HuH-7 (cell line): ENCODE measurements at regions not wholly inside any gene's neighbourhood (a gene's known extent, or its start where the extent isn't known, plus 50 kb on each side); places are given as distances from the start of the nearest gene placed in this dataset.
A peak's percentile ranks its signal among the peaks of the same experiment; 100 is the strongest.

ENCODE experiments used
- DNase-seq: peaks from one replicate; pipeline ENCODE4 v3.0.0; 2011; ENCODE audit warnings: low spot score

DNA sequence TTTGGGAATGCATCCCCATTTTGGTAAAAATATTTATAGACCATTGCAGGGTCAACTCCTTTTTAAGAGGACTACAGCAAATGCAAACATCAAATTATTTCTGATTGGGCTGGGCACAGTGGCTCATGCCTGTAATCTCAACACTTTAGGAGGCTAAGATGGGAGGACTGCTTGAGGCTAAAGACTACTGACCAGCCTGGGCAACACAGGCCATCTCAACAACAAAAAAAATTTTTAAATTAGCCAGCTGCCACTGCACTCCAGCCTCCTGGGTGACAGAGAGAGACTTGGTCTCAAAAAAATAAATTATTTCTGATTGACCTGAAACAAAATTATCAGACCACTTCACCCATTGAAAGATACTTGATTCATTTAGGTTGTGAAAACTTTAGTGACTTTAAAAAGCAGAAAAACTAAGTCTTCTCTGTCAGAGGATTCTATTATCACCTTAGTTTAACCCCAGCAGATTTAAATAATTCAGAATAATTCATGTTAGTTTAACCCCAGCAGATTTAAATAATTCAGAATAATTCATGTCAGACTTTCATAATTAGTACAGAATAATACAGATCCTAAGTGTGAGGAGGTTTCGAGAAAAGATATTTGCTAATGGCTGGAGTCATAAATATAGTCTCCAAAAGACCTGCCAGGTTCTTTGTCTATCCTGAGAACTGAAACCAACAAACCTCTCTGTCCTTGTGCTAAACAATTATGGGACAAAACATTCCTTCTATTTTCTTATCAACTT lies 183.6 kb upstream of the STT3B start:
- no peak for DNase-seq

DNA sequence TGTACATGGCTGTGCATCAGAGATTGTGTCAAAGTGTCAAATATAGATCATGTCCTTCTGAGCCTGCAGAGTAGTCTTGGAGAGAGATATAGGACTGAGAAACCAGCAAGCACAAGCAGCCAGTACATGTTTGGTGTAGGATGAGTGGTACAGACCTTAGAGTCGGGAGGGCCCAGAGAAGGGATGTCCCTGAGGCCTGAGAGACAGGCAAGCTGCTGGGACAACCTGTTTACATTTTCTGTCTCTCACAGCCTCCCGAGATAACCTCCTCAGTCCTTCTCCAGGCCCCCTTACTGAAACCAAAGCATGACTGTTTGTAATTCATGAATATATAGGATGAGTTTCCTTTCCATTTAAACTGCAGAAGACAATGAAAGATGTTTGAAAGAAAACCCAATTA lies 182.4 kb upstream of the STT3B start:
- DNase-seq: no peak

DNA sequence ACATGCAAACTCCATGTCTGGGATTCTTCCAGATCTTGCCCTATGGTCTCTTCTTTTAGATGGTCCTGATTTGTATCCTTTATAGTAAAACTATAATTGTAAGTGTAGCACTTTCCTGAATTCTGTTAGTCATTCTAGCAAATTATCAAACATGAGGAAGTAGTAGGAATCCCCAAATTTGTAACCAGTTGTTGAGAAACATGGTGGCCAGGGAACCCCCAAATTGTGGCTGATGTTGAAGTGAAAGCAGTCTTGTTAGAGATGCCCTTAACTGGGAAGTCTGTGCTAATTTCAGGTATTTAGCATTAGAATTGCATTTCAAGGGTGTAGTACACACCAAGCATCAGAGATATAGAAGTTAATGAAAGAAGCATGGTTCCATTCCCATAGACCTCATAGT lies 180.4 kb upstream of the STT3B start:
- DNase-seq: no peak

DNA sequence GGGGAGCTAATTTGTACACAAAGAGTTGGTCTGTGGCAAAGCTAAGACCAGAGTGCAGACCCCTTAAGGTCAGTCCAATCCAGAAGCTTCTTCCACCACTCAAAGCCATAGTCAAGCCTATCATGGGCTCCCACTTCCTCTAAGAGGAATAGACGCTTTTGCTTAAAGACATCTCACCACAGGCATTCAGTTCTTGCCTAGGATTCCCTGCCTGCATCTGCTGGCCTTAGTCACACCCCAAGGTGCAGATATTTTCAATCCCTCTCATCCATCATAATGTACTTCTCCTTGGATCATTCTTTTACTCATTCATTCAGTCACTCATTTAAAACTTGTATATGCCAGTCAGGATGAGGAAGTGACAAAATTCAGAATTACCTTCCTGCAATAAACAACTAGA lies 179.6 kb upstream of the STT3B start:
- no peak for DNase-seq

DNA sequence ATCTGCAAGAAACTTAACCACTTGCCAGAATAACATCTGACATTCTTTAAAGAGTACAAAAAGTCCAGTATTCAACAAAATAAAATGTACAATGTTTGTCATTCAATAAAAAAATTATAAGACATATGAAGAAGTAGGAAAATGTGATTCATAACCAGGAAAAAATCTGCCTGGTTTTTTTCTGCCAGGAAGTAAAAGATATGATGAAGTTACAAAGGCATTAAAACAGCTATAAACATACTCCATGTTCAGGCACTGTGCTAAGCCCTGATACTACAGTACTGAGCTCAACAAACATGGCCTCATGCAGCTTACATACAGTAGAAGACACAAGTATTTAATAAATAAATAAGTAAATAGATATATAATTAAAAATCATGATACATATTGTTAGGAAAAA lies 178.4 kb upstream of the STT3B start:
- DNase-seq: no peak

DNA sequence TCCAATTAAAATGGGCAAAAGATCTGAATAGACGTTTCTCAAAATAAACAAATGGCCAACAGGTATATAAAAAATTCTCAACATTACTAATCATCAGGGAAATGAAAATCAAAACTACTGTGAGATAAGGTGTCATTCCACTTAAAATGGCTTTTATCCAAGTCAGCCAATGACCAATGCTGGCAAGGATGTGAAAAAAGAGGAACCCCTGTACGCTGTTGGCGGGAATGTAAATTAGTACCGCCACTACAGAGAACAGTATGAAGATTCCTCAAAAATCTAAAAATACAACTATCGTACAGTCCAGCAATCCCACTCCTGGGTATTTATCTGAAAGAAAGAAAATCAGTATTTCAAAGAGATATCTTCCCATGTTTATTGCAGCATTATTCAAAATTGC lies 176.9 kb upstream of the STT3B start:
- no peak for DNase-seq

DNA sequence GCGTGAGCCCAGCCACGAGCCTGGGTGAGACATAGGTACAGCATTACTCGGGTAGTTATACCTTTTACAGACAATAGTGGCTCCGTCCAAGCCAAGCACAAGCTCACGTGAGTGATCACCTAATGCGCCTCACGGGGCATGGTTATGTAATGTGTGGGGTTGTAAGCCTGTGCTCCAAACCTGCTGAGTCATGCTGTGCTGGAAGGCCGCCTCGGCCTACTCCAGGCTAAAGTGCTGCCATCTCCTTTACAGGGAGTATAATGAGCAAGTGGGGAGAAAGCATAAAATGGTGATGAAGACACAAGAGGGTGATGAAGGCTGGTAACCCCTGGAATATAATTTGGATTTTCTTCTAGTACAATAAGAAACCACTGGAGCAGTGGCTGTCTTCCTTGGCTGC lies 175.8 kb upstream of the STT3B start:
- DNase-seq: no peak

DNA sequence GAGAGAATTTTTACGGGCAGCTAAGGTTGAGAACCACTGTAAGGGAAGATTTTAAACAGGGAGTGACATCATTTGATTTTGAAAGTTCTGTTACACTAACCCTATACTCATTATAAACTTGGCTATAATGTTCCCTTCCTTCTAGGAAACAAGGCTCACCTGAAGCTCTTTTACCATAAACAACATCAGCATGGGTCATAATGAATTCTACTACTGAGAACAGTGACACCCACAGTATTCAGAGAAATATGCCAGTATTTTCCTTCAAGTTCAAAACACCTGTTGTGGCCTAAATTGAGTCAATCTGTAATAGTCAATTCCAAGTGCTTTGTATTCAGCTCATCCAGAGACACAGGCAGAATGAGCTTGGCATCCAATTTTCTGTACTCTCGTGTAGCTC lies 175.3 kb upstream of the STT3B start:
- DNase-seq: no peak

DNA sequence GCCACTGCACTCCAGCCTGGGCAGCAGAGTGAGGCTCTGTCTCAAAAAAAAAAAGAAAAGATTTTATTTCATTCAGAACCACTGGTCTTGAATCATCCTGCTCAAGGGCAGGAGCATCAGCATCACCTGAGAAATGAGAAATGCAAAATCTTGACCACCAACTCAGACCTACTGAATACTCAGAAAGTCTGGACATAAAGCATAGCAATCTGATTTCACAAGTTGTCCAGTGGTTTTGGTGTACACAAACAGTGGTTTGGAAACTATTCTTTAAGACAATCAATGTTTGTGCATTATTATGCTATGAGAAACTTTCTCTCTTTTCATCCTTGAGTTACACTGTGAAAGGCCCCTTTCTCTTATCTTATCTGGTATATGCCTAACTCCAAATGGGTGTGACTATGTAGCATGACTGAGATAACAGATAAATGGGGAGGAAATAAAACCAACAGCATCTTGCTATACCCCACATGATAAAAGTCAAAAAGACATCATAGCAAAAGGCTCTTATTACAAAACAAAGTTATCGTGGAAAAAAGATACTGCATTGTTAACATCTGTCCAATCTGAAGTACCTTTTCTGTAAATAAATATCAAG lies 174.2 kb upstream of the STT3B start:
- no peak for DNase-seq

DNA sequence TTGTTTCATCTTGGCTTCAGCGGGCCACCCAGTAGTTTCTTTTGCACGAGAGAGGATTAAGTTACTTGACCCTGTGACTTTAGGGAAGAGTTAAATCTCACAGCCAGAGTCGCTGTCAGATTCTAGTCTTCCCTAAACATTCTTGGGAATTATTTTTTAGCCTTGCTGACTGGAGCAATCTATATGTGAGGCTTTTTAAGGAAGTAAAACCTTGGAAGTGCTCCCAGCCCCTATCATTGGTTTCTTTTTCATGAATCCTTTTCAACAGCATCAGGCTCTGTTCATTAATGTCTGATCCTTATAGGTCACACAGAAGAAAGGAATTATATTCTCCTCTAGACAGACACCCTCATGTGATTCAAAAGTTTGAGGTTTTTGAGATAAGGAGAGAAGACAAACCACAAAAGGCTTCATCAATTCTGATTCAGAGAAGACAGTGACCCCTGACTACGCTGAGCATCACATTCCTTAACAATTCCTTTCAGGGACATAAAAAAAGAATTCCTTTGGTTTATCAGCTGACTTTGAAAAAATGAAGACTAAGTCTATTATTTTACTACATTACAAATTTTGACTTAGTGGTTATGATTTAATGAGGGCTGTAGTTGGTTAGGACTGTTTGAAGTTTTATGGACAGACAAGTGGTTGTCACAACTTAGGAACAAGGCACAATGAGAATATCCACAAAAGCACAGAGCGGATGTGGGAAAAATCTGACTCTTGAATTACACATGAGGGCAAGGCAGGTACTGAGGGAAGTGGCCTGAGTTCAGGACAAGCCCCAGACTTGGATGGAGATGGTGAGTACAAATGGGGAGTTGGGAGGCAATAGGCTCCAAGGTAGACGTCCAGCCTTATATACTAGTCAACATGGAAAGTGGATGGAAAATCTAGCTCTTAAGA lies 171.1 kb upstream of the STT3B start:
- no peak for DNase-seq

DNA sequence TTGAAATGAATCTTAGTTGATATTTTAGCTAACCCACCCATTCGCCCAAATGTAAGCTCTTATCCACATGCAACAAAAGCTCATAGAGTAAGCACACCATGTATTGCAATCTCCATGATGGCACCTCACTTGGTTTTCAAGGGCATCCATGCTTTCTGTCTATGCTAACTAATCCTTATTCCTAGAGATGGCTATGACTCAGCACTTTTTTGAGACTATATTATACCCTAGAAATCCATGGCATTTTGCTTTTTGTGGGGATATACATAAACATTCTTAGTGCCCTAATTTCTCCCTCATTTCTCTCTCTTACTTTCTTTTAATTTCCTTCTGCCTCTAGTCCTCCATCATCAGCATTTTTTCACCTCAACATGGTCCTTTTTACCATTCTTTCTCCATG lies 168.5 kb upstream of the STT3B start:
- DNase-seq: no peak

DNA sequence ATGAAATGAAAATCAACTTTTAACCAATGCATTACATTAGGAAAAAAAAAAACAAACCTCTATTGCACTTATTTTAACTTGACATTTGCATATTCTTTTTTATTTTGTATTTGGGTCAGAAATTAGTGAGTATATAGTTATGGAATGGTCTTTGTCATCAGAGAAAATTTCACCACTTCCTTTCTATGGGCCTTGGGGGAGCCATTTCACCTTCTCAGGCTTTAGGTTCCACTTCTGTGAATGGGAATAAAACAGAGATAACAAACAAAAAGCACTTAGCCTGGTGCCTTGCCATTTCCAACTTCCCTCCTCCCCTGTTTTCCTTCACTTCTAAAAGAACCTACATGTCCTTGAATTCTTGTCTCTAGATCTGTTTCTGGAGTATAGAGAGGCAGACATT lies 168.0 kb upstream of the STT3B start:
- no peak for DNase-seq

DNA sequence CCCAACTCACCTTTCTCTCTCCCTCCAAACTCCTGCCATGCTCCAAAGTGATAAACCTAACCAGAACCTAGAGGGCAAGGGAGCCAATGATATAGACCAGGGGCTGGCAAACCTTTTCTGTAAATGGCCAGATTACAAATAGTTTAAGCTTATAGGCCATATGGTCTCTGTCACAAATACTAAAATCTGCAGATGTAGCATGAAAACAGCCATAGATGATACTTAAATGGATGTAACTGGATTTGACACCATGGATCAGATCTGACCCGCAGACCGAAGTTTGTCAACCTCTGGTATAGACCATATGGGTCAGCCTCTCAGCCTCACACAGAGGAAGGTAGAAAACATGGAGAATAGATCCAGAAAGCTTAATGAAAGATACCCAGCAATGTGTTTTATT lies 165.2 kb upstream of the STT3B start:
- no peak for DNase-seq

DNA sequence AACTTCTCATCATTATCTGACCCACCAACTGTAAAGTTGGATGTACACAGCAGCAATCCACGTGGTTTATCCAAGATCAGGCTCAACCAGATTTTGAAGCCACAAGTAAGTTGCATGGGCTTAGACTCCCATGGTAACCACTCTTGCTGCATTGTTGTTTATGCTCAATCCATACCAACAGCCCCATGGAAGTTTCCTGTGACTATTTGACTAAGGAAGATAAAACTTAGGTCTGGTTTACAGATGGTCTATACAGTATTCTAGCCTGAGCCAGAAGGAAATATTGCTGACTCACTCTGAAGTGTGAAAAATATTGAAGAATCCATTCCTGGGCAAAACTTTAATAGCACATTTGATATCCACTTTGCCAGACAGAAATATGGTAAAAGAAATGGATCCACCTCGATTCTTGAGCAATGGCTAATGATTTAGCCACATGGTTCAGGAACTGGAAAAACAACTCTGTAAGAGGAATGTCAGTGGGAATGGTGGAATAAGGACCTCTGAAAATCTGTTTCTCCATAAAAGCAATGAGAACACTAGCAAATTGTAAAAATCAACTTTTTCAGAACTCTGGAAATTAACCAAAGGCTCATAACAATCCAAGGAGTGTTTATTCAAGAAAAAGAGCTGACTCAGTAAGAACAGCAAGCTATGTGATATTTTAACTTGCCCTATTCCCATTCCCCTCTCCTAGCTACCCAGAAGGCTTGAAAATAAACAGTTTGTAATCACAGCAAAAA lies 162.9 kb upstream of the STT3B start:
- DNase-seq: no peak

DNA sequence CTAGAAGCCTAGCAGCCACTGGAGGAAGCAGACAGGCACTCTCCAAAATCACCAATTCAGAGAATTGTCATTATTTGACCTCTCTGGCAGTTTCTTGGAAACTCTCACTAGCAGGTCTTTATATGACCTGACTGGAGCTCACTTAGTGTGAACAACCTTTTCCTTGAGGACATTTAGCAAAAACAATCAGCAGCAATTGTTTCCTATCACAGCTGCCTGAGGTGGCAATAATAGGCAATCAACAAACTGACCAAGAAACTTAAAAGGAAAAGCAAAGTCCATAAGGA lies 162.4 kb upstream of the STT3B start:
- DNase-seq: no peak

DNA sequence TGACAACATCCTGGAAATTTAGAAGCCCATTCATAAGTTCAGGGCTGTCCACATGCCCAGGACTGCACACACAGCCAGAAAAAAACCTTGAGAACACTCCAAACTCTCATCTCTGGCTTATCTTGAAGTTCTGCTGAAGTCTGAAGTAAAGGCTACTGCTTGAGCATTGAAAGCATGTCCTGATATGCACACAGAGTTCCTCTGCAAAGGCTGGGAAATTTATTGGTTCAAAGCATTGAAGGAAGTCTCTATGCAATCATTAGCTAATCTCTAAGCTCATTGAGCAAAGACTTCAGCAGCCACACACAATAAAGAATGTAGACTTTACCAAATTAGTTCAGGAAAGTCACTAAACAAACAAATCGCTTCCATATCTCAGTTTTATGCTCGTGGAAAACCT lies 162.0 kb upstream of the STT3B start:
- peak; percentile 52 for DNase-seq

DNA sequence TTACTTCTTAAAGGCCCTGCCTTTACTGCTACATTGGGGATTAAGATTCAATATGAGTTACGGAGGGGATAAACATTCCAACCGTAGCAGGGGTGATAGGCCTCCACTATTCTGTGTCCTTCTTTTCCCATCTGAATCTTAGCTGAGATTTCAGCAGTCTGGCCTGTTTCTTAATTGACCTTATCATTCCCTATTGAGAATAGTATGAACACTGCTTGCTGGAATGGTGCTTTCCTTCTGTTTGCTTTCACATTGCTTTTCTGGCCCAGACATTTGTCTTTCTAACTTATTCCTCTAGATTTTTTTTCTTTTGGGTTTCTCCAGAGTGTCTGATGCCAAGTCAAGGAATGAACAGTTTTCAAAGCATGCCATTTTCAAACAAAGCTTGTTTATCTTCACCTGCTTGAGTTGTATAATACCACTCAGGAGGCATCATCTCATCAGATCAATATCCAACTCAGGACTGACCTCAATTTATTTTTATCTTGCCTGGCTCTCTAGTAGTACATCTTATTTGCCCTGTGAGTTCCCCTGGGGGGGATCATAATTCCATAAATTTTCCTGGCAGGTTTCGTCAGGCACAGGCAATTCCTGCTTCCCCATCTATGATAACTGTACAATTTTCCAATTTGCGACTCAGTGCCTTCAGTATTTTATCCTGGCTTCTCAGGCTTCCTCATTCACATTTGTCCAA lies 161.1 kb upstream of the STT3B start:
- no peak for DNase-seq

DNA sequence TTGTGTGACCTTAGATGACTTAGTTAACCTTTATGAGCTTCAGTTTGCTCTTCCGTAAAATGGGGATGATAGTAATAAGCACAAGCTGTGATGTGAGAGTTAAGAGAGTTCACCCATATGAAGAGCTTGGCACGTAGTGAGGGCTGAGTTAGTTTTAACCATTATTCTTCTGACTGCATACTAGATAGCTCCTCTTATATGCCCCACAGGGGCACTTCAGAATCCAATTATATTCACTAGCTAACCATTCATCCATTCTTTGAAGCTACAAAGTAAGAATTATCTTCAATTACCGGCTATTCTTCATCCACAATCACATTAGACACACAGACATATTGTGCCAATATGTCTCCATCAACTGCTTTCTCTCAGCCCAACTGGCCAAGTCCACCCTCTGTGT lies 159.0 kb upstream of the STT3B start:
- no peak for DNase-seq

DNA sequence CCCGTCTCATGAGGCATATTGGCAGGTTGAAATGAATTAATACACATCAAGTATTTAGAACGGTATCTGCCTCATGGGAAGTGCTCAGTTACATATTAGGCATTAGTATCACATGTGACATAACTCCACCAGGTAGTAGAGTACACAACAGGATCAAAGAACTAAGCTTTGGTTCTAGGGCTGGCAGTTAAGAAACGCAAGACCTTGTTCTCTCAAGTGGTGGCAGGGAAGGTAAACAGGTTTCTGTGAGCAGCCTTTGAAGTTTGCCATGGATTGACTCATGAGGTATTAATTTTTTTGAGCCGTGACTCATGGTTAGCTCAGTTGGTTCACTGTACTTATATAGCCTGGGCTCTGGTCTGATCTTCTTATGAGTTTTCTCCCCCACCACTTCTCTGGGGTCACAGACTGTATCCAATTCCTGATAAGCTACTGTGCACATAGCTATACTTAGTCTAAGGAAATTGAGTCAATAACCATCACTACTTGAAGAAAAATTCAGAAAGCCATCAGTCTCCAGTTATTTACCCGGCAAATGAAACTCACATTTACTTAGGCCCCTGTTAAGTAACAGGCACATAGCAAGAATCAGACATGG lies 155.6 kb upstream of the STT3B start:
- DNase-seq: peak; percentile 35

DNA sequence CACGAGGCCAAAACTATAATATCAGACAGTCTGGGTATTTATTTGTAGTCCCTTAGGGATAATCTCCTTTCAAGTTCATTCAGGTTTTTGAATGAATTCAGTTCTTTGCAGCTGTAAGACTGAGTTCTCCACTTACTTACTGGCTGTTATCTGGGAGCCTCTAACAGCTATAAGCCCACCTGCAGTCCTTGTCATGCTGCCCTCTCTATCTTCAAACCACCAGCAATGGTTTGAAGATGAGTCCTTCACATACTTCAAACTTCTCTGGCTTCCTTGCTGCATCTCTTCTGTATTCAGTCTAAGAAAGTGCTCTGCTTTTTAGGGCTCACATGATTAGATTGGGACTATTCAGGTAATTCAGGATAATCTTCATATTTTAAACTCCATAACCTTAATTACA lies 154.5 kb upstream of the STT3B start:
- no peak for DNase-seq

DNA sequence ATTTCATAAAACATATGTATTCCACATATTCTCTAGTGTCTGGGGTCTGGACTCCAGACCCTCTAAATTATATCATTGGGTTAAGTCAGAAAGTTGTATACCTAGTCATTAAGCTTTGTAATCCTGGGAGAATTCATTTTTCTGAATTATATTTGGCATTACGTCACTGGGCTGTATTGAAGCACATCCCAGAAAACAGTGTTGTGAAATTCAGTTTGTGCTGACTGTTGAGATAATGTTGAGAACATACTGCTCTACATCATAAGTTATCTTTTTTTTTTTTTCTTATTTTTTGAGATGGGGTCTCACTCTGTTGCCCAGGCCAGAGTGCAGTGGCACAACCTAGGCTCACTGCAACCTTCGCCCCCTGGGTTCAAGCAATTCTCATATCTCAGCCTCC lies 153.1 kb upstream of the STT3B start:
- no peak for DNase-seq

DNA sequence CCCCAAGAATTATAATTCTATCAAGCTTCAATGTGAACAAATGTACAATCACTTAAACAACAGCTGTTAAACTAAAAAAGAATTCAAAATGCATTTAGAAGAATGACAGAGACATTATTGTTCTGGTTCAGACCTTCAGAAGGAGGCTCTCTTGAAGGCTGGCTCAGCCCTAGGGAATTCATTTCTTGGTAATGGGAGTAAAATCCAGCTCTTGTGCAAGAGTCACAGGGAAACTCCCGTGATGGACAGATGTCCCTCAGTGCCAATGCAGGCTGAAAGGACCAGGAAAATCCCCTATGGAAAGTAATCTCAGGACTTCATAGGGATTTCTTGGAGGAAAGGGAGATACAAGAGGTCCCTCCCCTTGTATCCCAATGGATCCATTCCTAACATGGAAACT lies 149.9 kb upstream of the STT3B start:
- no peak for DNase-seq
